ENCODE measurements at regions not wholly inside any gene's neighbourhood (a gene's known extent, or its start where the extent isn't known, plus 50 kb on each side); places are given as distances from the start of the nearest gene placed in this dataset.

DNA sequence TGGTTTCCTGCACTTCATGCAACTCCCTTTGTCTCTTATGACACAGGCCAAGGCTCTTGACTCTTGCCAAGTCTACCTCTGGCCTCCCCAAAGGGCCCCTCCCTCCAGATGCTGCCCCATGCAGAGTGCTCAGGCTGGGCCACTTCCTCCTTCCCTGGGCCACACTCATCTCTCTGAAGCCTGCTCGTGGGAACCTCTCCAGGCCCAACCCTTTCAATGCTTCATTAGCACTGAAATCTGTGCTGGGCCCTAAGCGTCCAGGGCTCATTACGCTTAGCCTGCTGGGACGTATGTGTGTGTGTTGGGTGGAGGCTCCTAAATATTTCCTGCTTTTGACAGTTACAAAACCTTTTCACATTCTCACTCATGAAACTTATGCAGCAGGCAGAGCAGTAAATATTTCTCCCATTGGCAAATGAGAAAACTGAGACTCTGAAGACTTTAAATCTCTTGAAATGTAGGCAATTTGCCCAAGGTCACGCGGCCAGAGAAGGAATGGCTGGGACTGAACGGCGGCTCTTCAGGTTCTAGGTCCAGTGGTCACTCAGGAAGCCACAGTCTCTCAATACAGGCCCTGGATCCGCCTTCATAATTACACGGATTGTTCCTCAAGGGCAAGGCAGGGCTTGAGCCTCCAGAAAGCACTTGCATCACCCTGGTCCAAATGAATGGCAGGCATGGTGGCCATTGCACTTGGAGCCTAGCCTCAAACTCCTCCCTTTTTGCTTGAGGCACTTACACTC, 241.7 kb upstream of the HES1 start:
- no peak overlapping the region for H3K4me3 ChIP-seq (ENCODE audit: control insufficient read depth in 1 of 2, extremely low read depth in 1 of 2, low read length in 1 of 2)
- Mint-ChIP-seq H3K4me3 (no peak overlapping the region), H3K4me1 (peaks cover 0 to 8% (median 3%) of the 10 kb centered on the region in 3 donors), H3K9me3 (no peaks in the 10 kb centered on the region), H3K27ac (no peak overlapping the region), H3K27me3 (peaks cover 0 to 4% of the 10 kb centered on the region in 2 donors), H3K36me3 (no peaks in the 10 kb centered on the region)
- H3K9me3 ChIP-seq: no peaks in the 10 kb centered on the region
- 96% methylated on average over 6 of the region's 10 CpGs for WGBS (ENCODE audit: insufficient coverage)
- DNase-seq (no peak), ATAC-seq (replicated peaks in 1 of 4) (no peak)
- CTCF ChIA-PET: no interaction called here
- peaks cover 0 to 2% of the 10 kb centered on the region in 2 experiments for H3K4me1 ChIP-seq (ENCODE audit: control insufficient read depth in 1 of 2, extremely low read depth in 1 of 2, insufficient read depth in 2 of 2, low read length in 2 of 2)
- peaks cover 0 to 6% of the 10 kb centered on the region in 2 experiments for H3K27me3 ChIP-seq (replicated peaks in 1 of 2; ENCODE audit: control insufficient read depth in 2 of 2, extremely low read depth in 1 of 2, insufficient read depth in 2 of 2, low read length in 1 of 2)
- H3K36me3 ChIP-seq (ENCODE audit: control insufficient read depth in 2 of 2, extremely low read depth in 1 of 2, insufficient read depth in 1 of 2, low read length in 1 of 2): no peaks in the 10 kb centered on the region
- POLR2A ChIA-PET: no interaction called here
- H3K27ac ChIP-seq (ENCODE audit: low read length): no peak overlapping the region

DNA sequence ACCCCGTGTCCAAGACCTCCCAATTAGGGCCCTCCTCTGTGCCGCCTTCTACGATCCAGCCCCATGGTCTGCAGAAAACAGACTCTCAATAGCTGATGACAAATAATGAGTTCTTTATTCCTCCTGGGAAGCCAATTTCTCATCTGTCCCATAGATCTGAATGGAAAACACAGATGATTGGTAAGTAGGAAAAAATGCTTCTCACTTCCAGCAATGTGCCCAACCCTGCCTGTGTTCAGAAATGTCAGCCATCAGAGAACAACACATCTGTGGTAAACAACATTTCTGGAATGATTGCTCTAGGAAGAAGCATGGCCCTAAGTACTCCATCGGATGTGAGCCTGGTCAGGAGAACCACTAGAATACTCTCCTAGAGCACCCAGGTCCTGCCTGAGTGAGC, 240.5 kb upstream of the HES1 start:
- Histone ChIP-seq H3K4me1 (ENCODE audit: control insufficient read depth in 1 of 2, extremely low read depth in 1 of 2, insufficient read depth in 2 of 2, low read length in 2 of 2) (peaks cover 0 to 2% of the 10 kb centered on the region in 2 experiments), H3K36me3 (ENCODE audit: control insufficient read depth in 2 of 2, extremely low read depth in 1 of 2, insufficient read depth in 1 of 2, low read length in 1 of 2) (no peaks in the 10 kb centered on the region), H3K27me3 (replicated peaks in 1 of 2; ENCODE audit: control insufficient read depth in 2 of 2, extremely low read depth in 1 of 2, insufficient read depth in 2 of 2, low read length in 1 of 2) (peaks cover 0 to 6% of the 10 kb centered on the region in 2 experiments), H3K4me3 (ENCODE audit: control insufficient read depth in 1 of 2, extremely low read depth in 1 of 2, low read length in 1 of 2) (no peak overlapping the region), H3K9me3 (no peaks in the 10 kb centered on the region), H3K27ac (ENCODE audit: low read length) (no peak overlapping the region)
- no peak overlapping the region for H3K4me3 Mint-ChIP-seq
- peaks cover 0 to 4% of the 10 kb centered on the region in 2 donors for H3K27me3 Mint-ChIP-seq
- no peaks in the 10 kb centered on the region for H3K9me3 Mint-ChIP-seq
- no peak overlapping the region for H3K27ac Mint-ChIP-seq
- no peaks in the 10 kb centered on the region for H3K36me3 Mint-ChIP-seq
- no CpG with 5 or more reads among the region's 4 CpGs for WGBS (ENCODE audit: insufficient coverage)
- POLR2A ChIA-PET: no interaction called here
- DNase-seq (no peak), ATAC-seq (replicated peaks in 1 of 4) (no peak)
- H3K4me1 Mint-ChIP-seq: peaks cover 0 to 8% (median 3%) of the 10 kb centered on the region in 3 donors
- CTCF ChIA-PET: interaction anchor here in 1 of 2 donors (0.6 kb wide), 1 partner anchor 433 kb away, joined by 4 read pairs; no protein-coding TSS in a partner anchor

DNA sequence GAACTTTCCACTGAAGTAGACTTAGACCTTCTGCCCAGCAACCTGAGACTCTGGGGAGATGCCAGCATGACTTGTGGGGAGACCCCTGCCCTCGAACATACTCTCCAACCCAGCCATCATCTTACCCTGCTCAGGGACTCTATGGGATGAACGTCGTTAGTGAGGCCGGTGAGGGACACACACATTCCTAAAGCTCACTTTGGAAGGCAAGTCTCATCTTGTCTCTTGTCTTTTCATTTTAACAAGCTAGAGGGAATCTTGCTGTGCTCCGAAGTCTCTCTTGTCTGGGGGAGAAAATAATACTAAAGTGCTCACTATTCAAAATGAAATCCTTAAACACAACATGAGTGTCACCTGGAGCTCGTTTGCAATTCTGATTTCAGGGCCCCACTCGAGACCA, 239.5 kb upstream of the HES1 start:
- 82% methylated on average over 6 of the region's 7 CpGs for whole genome bisulfite sequencing (ENCODE audit: insufficient coverage)
- Mint-ChIP-seq H3K36me3 (no peaks in the 10 kb centered on the region), H3K4me3 (no peak overlapping the region), H3K4me1 (peaks cover 0 to 8% (median 3%) of the 10 kb centered on the region in 3 donors), H3K27ac (no peak overlapping the region), H3K27me3 (peaks cover 3 to 4% of the 10 kb centered on the region in 2 donors), H3K9me3 (no peaks in the 10 kb centered on the region)
- ChIA-PET POLR2A (no interaction called here), CTCF (no interaction called here)
- Histone ChIP-seq H3K27me3 (replicated peaks in 1 of 2; ENCODE audit: control insufficient read depth in 2 of 2, extremely low read depth in 1 of 2, insufficient read depth in 2 of 2, low read length in 1 of 2) (peaks cover 0 to 6% of the 10 kb centered on the region in 2 experiments), H3K9me3 (no peaks in the 10 kb centered on the region), H3K27ac (ENCODE audit: low read length) (no peak overlapping the region), H3K4me1 (ENCODE audit: control insufficient read depth in 1 of 2, extremely low read depth in 1 of 2, insufficient read depth in 2 of 2, low read length in 2 of 2) (peaks cover 0 to 2% of the 10 kb centered on the region in 2 experiments), H3K36me3 (ENCODE audit: control insufficient read depth in 2 of 2, extremely low read depth in 1 of 2, insufficient read depth in 1 of 2, low read length in 1 of 2) (no peaks in the 10 kb centered on the region), H3K4me3 (ENCODE audit: control insufficient read depth in 1 of 2, extremely low read depth in 1 of 2, low read length in 1 of 2) (no peak overlapping the region)
- ATAC-seq (replicated peaks in 1 of 4) (no peak), DNase-seq (no peak)

DNA sequence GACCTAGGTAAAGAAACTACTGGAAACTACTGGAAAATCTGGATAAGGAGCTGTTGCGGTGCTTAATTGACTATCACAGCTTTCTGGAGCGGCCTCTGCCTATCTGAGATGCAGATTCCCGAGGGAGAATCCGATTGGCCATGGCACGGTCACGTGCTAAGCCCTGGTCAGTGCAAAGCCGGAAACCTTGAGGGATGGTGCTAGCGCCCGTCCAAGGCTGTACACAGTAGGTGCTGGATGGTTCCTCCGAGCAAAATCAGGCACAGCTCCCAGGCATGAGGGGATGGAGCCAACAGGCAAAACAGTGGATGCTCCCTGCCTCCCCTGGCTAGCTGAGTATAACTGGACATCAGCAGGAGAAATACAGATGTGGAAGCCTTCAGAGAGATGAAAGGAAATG, 238.7 kb upstream of the HES1 start:
- Histone ChIP-seq H3K9me3 (no peaks in the 10 kb centered on the region), H3K27me3 (replicated peaks in 1 of 2; ENCODE audit: control insufficient read depth in 2 of 2, extremely low read depth in 1 of 2, insufficient read depth in 2 of 2, low read length in 1 of 2) (peaks cover 0 to 7% of the 10 kb centered on the region in 2 experiments), H3K36me3 (ENCODE audit: control insufficient read depth in 2 of 2, extremely low read depth in 1 of 2, insufficient read depth in 1 of 2, low read length in 1 of 2) (no peaks in the 10 kb centered on the region), H3K4me3 (ENCODE audit: control insufficient read depth in 1 of 2, extremely low read depth in 1 of 2, low read length in 1 of 2) (no peak overlapping the region), H3K27ac (ENCODE audit: low read length) (no peak overlapping the region), H3K4me1 (ENCODE audit: control insufficient read depth in 1 of 2, extremely low read depth in 1 of 2, insufficient read depth in 2 of 2, low read length in 2 of 2) (peaks cover 0 to 2% of the 10 kb centered on the region in 2 experiments)
- Mint-ChIP-seq H3K27ac (no peak overlapping the region), H3K36me3 (no peaks in the 10 kb centered on the region), H3K4me3 (no peak overlapping the region), H3K9me3 (no peaks in the 10 kb centered on the region), H3K27me3 (peaks cover 3 to 4% of the 10 kb centered on the region in 2 donors), H3K4me1 (peaks cover 0 to 8% (median 3%) of the 10 kb centered on the region in 3 donors)
- CTCF ChIA-PET: no interaction called here
- ATAC-seq (replicated peaks in 1 of 4) (no peak), DNase-seq (no peak)
- WGBS (ENCODE audit: insufficient coverage): 94% methylated on average over 10 of the region's 10 CpGs
- POLR2A ChIA-PET: no interaction called here

DNA sequence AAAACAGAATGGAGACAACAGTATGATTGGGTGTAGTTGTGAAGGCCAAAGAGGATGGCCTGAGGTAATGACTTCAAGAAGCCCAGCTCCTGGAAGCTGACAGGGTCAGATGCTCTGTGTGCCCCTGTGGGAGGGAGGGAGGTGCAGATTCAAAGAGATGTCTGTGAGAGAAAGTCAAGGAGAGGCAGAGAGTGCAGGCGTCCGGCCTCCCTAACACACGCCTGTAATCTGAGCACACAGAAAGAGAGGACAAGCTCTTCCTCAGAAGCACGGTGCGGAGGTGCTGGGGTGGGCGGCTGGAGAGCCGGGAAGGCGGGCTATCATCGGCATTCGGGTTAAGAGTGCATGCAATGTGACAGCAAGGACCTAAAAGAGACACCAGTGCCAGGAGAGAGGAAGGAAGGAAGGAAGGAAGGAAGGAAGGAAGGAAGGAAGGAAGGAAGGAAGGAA, 238.2 kb upstream of the HES1 start:
- peaks cover 0 to 10% of the 10 kb centered on the region in 2 experiments for H3K27me3 ChIP-seq (replicated peaks in 1 of 2; ENCODE audit: control insufficient read depth in 2 of 2, extremely low read depth in 1 of 2, insufficient read depth in 2 of 2, low read length in 1 of 2)
- H3K4me3 ChIP-seq (ENCODE audit: control insufficient read depth in 1 of 2, extremely low read depth in 1 of 2, low read length in 1 of 2): no peak overlapping the region
- H3K27ac ChIP-seq (ENCODE audit: low read length): no peak overlapping the region
- Mint-ChIP-seq H3K27ac (peak overlapping the region in 1 of 2 donors; percentile 55), H3K27me3 (peaks cover 3 to 4% of the 10 kb centered on the region in 2 donors), H3K36me3 (no peaks in the 10 kb centered on the region), H3K9me3 (no peaks in the 10 kb centered on the region), H3K4me1 (peaks cover 0 to 8% (median 3%) of the 10 kb centered on the region in 3 donors), H3K4me3 (no peak overlapping the region)
- WGBS (ENCODE audit: insufficient coverage): no CpG with 5 or more reads among the region's 10 CpGs
- ChIA-PET POLR2A (no interaction called here), CTCF (no interaction called here)
- DNase-seq: no peak
- ATAC-seq (replicated peaks in 1 of 4): no peak
- no peaks in the 10 kb centered on the region for H3K36me3 ChIP-seq (ENCODE audit: control insufficient read depth in 2 of 2, extremely low read depth in 1 of 2, insufficient read depth in 1 of 2, low read length in 1 of 2)
- no peaks in the 10 kb centered on the region for H3K9me3 ChIP-seq
- H3K4me1 ChIP-seq (ENCODE audit: control insufficient read depth in 1 of 2, extremely low read depth in 1 of 2, insufficient read depth in 2 of 2, low read length in 2 of 2): peaks cover 0 to 2% of the 10 kb centered on the region in 2 experiments

DNA sequence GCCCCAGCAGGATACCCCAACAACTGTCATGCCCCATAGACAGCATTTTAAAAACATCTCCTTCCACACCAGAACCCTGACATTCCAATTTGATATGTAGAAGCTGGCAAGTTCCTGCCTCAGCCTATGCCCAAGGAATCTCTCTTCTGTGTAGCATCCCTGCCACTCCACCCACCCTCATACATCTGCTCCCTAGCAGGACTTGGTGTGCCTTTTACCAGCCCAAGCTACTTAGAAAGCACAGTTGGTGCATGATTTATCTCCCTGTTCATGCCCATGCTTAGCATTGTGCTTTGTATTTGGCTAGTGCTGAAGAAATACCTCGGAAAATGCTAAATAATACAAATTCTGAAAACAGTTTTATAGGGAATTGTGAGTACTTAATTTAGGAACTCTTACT, 236.9 kb upstream of the HES1 start:
- Histone ChIP-seq H3K36me3 (ENCODE audit: control insufficient read depth in 2 of 2, extremely low read depth in 1 of 2, insufficient read depth in 1 of 2, low read length in 1 of 2) (no peaks in the 10 kb centered on the region), H3K4me1 (ENCODE audit: control insufficient read depth in 1 of 2, extremely low read depth in 1 of 2, insufficient read depth in 2 of 2, low read length in 2 of 2) (peaks cover 0 to 2% of the 10 kb centered on the region in 2 experiments), H3K27me3 (replicated peaks in 1 of 2; ENCODE audit: control insufficient read depth in 2 of 2, extremely low read depth in 1 of 2, insufficient read depth in 2 of 2, low read length in 1 of 2) (peaks cover 0 to 10% of the 10 kb centered on the region in 2 experiments), H3K9me3 (no peaks in the 10 kb centered on the region), H3K4me3 (ENCODE audit: control insufficient read depth in 1 of 2, extremely low read depth in 1 of 2, low read length in 1 of 2) (no peak overlapping the region), H3K27ac (ENCODE audit: low read length) (no peak overlapping the region)
- no CpG with 5 or more reads among the region's 1 CpG for WGBS (ENCODE audit: insufficient coverage)
- Mint-ChIP-seq H3K27me3 (peaks cover 3 to 7% of the 10 kb centered on the region in 2 donors), H3K4me3 (no peak overlapping the region), H3K36me3 (no peaks in the 10 kb centered on the region), H3K4me1 (peaks cover 0 to 8% (median 3%) of the 10 kb centered on the region in 3 donors), H3K9me3 (no peaks in the 10 kb centered on the region), H3K27ac (no peak overlapping the region)
- ATAC-seq (replicated peaks in 1 of 4) (no peak), DNase-seq (no peak)
- CTCF ChIA-PET: no interaction called here
- POLR2A ChIA-PET: no interaction called here
